HG03439 (cell line): ENCODE measurements at regions not wholly inside any gene's neighbourhood (a gene's known extent, or its start where the extent isn't known, plus 50 kb on each side); places are given as distances from the start of the nearest gene placed in this dataset.
"Not testable (repeated sequence)": the region's sequence is repeated elsewhere in the genome, so short reads cannot be mapped to it uniquely, and the experiment has no call there.

Experiments used
- ATAC-seq: cut with Tn5 transposase; IDR thresholded peaks from one replicate; pipeline ENCODE4 v1.9.1; 2021; ENCODE audit warnings: mild to moderate bottlenecking, moderate library complexity; ENCODE audit not compliant: unreplicated experiment

DNA sequence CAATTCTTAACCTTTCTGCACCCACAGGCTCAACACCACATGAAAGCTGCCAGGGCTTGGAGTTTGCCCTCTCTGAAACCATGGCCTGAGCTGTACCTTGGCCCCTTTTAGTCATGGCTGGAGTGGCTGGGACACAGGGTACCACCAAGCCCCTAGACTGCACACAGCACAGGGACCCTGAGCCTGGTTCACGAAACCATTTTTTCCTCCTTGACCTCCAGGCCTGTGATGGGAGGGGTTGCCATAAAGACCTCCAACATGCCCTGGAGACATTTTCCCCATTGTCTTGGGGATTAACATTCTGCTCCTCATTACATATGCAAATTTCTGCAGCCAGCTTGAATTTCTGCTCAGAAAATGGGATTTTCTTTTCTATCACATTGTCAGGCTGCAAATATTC lies 113.4 kb downstream of the XPNPEP1 start:
- ATAC-seq: not testable (repeated sequence)

DNA sequence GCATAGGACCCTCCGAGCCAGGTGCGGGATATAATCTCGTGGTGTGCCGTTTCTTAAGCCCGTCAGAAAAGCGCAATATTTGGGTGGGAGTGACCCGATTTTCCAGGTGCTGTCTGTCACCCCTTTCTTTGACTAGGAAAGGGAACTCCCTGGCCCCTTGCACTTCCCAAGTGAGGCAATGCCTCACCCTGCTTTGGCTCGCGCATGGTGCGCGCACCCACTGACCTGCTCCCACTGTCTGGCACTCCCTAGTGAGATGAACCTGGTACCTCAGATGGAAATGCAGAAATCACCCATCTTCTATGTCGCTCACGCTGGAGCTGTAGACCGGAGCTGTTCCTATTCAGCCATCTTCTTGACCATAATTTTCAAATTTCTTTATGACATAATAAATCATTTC lies 122.1 kb downstream of the XPNPEP1 start:
- not testable (repeated sequence) for ATAC-seq

DNA sequence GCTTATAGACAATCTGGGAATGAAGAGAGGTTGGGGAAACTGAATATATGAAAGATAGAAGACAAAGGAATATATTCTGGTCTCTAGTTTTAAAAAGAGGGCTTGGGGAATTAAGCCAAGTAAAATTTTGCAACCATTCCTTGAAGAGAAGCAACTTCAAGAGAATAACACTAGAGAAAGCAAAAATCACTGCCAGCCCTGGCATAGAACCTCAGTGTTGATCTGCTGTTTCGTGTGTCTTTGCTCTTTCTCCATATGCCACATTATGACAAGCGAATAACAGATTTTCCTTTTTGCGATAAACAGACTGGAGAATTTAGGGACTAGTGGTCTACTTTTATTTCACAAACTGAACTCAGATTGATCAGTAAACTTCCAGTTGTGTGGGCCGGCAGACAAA lies 132.7 kb downstream of the XPNPEP1 start:
- no peak for ATAC-seq

DNA sequence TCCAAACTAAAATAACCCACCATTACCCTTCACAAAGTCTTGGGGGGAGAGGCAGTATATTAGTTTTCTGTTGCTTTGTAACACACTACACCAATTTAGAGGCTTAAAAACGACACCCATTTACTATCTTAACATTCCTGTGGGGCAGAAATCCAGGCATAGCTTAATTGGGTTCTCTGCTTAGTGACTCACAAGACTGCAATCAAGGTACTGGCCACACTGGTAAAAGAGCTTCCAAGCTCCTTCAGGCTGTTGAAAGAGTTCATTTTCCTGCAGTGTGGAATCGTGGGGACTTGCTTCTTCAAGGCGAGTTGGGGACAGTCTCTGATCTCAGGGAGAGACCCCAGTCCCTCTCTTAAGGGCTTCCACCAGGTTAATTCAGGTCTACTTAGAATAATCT lies 139.1 kb downstream of the XPNPEP1 start:
- ATAC-seq: no peak

DNA sequence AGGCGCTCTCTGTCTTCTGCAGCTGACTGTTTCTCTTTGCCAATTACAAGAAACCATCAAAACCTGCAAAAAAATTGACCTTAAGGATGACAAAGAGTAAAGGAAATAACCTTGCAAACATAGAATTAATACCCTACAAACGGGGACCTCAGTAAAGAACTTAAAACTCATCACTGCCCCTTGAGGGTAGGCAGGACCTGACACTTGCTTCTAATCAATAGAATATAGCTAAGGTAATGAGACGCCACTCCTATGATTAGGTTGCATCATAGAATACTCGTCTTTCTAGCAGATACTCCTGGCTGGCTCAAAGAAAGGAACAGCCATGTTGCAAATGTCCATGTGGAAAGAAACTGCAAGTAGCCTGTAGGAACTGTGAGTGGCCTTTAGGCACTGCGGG lies 140.0 kb downstream of the XPNPEP1 start:
- no peak for ATAC-seq

DNA sequence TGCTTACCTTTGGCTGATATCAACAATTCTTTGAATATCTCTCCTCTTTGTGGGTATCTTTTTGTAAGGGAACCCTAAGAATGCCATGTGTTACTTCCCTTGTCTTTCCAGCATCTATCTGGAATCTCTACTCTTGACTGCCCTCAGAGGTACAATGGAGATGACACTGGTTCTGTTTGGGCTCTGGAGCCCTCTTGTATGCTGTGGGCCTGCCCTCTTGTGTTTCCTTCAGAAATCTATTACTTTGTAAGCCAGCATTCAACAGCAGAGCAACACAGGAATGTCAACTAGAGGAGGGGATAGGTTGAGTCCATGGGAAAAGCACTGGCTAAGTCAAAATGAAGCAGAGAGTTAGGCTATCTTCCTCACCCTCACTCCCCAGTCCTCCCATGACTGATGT lies 142.3 kb downstream of the XPNPEP1 start:
- ATAC-seq: no peak

DNA sequence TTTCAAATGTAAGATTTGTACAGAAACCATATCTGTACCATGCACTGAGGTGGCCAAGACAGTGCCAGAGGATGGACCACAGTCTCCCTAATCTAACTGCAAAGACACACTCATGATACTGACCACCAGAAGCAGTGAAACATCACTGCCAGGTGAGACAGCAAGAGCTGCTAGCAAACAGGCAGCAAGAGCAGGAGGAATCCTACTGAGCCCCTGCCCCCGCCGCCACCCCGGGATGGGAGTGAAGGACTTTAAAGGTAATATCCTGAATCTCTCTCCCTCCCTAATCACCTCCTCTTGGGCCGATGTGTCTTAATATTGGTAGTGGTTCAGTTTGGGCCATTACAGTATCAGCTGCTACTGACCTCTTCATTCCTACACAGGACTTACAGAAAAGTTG lies 144.3 kb downstream of the XPNPEP1 start:
- ATAC-seq: no peak

DNA sequence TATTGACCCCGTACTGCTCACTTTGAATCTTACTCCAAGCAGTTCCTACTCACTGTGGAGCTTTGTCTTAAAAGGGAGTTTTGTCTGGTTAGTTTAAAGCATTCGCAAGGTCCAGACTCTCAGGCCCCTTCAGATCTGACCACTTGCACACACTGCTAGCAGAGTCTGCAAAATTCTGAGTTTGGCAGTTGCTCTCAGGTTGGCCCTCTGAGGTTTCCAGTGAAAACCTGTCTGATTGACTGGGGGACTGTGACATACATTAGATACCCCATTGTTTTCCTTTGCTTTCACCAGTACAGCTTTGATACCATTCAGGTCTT lies 149.2 kb downstream of the XPNPEP1 start:
- ATAC-seq: no peak

DNA sequence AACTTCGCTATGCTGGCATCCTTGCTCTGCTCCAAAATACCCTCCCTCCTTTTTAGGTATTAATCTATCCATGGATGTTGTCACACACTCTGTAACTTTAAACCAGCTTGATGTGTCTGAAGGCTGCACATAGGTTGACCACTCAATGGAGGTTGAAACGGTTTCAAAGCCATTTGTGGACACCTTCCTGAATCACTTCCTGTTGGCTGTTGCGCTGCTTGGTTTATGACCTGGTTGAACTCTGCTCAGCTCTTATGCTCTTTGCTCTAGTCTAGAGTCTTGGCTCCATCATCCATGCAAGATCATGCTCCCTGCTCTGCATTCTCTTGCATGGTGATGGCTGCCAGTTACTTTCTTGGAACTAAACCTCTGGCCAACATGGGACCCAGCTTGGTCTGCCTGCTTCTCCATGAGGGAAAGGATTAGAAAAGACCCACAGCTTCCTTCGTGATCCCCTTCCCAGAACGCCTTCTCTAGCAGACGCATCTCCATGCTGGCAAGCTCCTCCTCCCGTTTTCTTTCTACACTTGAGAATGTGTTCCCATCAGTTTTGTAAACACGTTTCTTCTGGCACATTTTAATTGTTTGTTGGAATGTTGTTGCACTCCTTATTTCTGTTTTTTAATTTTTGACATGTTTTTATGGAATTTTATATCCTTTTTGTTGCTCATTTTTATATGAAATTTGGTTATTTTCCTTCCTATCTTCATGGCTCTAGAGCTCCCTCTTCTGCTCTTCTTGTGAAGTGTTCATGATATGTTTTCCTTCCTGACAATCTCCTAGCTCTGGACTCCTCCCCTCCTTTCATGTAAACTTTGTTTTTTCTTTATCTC lies 149.8 kb downstream of the XPNPEP1 start:
- no peak for ATAC-seq

DNA sequence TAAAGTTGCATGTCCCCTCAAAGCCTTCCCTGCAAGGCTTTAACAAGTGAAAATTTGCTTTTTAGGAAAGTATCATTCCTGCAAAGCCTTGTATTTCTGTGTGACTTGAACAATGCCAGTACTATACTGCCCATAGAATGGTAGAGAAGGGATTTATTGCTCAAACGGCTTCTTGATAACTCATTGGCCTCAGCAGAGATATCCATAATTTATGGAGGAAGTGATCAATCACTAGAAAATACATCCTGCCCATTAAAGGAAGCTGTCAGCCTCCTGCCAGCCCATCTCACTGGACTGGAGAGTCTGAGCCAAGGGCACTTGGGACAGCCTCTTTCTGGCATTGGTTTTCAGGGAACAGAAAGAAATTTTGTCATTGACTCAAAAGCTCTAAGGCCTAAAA lies 152.6 kb downstream of the XPNPEP1 start:
- no peak for ATAC-seq

DNA sequence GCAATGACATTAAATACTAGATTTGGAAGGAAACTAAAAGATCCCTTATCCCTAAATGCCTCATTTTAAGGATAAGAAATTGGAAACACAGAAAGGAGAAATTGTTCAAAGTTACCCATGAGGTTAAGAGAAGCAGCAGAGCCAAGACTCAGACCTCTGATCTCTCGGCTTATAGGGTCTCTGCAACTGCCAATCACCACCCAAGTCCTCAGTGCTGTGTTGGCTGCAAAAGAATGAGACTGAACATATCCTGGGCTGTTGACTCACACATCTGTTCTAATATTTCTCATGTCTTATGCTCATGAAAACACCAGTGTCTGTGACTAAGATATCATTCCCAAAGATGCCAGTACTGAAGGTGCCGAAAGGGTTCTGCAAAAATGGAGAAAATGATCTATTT lies 153.3 kb downstream of the XPNPEP1 start:
- no peak for ATAC-seq

DNA sequence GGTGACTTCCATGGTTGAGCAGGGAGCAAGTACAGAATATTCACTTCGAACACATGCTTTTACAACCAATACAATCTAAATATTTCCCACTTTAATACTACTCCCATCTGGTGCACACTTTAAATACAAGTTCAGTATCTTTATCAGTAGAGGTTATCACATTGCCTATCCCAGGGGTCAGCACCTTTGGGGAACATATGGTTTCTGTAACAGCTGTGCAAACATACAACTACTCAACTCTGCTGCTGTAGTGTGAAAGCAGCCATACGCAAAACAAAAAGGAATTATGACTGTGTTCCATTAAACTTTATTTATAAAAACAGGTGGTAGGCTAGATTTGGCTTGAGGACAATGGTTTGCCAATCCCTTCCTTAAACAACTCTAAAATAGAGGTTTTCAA lies 157.5 kb downstream of the XPNPEP1 start:
- ATAC-seq: no peak

DNA sequence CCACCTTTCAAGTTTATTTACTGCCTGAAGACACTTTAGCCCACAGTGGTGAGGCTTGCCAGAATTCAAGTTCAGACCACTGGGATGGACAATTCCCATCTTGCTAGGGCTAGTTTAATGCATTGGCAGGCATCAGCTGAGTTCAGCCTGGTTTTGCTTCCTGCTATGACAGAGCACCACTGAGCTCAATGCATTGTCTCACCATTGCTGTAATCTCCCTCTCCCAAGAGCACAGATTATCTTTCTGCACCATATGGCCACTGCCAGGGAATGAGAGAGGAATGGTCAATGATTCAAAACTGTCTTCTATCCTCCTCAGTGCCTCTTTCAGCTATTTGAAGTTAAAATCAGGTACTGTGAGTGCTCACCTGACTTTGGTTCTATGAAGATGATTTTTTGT lies 160.8 kb downstream of the XPNPEP1 start:
- no peak for ATAC-seq

DNA sequence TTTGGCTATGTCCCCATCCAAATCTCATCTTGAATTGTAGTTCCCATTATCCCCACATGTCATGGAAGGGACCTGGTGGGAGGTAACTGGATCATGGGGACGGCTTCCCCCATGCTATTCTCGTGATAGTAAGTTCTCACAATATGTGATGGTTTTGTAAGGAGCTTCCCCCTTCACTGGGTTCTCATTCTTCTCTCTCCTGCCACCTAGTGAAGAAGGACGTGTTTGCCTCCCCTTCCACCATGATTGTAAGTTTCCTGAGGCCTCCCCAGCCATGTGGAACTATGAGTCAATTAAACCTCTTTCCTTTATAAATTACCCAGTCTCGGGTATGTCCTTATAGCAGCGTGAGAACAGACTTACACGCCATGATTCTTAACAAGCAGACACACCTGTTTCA lies 165.6 kb downstream of the XPNPEP1 start:
- not testable (repeated sequence) for ATAC-seq

DNA sequence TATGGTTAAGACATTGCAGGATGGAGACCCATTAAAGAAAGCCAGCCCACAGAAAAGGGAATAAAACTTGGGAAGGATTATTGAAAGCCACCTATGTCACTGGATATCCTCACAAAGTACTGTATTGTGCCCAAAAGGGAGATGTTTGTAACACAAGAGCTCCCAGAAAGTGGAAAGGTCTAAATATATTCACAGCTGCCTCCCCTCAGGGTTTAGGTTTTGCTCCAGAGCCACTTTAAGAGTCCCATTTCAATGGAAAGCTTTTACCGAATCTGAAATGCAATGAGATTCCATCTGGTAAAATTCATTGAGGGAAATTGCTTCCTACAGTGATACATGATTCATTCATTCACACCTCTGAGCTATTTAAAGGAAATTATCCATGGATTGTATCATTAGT lies 176.4 kb downstream of the XPNPEP1 start:
- no peak for ATAC-seq

DNA sequence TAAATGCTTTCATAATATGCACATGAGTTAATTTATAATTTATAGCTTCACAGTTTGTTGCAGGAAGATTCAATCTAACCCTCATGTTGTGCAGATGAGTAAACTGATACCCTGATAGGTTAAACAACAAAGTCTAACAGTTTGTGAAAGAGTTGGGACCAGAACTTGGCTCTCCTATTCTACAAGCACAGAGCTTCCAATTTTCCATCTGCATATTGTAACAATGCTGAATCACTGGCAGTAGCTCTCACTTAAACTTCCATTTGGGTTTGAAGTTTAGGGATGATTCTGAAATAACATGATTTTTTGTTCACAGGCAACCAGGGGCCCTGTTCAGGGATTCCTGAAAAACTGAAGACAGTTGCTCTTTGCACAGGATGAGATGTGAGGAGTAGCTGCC lies 179.3 kb downstream of the XPNPEP1 start:
- ATAC-seq: no peak

DNA sequence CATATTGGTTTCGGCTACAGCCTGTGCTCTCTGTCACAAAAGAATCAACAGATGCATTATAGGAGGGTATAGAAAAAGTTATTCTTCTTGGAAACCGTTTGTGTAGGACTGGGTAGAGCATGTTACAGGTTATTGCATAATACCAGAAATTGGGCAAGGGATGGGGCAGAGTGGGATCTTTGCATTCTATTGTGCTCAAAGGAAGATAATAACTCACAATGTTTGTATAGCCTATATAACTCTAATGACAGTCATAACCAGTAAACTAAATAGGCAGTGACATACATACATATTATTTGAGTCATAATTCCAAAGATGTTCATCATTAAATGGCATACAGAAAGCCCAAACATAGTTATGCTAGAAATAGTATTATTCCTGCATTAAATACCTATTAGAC lies 179.7 kb downstream of the XPNPEP1 start:
- no peak for ATAC-seq

DNA sequence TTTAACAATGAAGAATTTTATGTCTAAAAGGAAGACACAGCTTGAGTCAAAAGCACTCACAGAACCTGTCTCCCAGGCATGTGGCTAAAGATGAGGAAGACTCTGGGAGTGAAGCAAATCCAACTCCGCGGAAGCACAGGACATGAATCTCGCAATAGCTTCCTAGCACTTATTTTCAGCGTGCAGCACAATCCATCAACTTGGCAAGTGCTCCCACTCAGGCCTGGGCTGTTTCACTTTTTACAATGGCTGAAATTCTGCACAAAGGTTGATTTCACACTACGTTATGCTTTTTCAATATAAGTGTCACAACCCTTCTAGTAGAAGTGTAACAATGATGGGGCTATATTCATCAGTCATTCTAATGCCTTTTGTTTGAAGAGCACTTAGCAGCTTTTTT lies 180.2 kb downstream of the XPNPEP1 start:
- ATAC-seq: no peak

DNA sequence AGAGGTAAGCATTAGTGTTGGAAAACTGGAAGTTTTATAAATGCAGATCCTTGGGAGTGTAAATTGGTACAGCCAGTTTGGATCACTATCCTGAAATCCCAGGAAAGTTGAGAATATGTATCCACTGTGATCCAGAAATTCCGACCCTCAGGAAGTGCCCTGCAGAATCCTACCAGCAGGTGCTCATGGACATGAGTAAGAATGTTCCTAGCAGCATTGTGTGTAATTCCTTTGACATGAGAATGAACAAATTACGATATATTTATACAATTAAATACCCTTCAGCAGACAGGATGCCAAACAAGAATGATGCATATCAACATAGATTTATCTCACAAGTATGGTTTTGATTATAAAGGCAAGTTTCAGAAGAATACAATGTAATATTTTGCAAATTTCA lies 181.6 kb downstream of the XPNPEP1 start:
- no peak for ATAC-seq

DNA sequence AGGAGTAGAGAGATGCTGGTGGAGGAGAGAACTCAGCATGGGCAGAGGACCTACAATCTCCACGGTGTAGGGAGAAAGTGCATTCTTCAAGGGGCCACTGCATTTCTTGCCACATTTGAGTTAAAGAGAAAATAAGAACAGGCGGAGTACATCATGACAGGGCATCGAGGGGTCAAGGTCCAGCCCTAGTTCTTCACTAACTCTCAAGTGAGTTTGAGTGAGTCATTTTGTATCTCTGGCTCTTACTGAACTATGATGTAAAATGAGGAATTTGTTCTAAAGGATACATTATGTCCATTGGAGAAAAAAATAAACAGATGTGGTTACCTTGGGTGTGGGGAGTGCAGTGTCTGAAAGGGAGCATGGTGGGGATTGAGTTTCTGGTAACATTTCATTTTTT lies 182.9 kb downstream of the XPNPEP1 start:
- no peak for ATAC-seq

DNA sequence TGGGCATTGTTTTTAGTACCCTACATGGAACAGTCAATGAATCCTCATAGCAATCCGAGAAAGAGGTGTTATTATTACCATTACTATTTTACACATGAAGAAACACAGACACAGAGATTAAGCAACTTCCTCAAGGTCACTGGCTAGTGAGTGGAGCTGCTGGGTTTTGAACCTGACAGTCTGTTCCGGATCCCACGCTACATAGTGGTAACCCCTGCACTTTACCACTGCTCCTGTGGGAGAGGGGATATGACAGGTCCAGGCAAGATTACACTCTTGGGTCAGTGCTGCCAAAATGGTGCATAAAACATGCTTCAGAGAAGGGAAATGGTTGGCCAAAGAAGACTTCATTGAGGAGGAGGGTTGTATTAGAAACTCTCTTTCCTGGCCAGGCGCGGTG lies 185.7 kb downstream of the XPNPEP1 start:
- no peak for ATAC-seq

DNA sequence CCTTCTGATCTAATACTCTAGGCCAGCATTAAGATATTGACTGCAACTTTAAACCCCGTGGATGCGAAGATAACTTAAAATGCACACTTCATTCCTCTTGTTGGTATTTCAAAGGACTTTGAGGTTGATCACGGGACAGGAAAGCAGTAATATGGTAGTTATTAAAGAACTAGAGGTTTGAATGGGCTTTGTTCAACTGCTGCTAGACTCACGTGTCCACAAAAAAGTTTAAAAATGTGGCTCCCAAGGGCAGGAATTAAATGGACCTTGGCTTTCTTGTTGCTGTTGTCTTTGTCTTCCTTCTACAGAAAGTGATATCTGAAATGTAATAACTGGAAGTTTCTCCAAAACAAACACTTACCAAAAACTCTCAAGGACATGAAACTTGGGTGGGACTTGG lies 186.3 kb downstream of the XPNPEP1 start:
- no peak for ATAC-seq

DNA sequence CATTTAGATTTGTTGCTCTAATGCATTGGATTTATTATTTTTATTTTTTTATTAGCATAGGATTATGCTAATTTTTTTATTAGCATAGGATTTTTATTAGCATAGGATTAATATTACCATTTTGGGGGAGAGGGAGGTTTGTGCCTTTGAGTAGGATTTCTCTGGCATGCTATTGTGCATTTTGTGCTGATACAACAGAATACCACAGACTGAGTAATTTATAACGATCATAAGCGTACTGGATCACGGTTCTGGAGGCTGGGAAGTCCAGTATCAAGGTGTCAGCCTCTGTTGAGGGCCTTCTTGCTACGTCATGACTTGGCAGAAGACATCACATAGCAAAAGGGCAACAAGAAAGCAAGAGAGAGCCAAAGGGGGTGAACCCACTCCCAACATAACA lies 187.5 kb downstream of the XPNPEP1 start:
- ATAC-seq: no peak
